Erythroblast (primary cell): ENCODE measurements at regions not wholly inside any gene's neighbourhood (a gene's known extent, or its start where the extent isn't known, plus 50 kb on each side); places are given as distances from the start of the nearest gene placed in this dataset.

Source experiments
- GATA1 ChIP-seq: IDR thresholded peaks from 2 replicates; pipeline ENCODE4 v1.6.1; 2011; ENCODE audit warnings: low read depth, mild to moderate bottlenecking, control low read depth, low read length, moderate library complexity
- POLR2A ChIP-seq: IDR thresholded peaks from 2 replicates; pipeline ENCODE4 v1.6.1; 2011; ENCODE audit warnings: mild to moderate bottlenecking, low read length

GRCh38 chr1:213934649-213935048, 53.1 kb upstream of the PROX1 start:
- TF ChIP-seq POLR2A (no peak), GATA1 (no peak)
